ENCODE measurements at regions not wholly inside any gene's neighbourhood (a gene's known extent, or its start where the extent isn't known, plus 50 kb on each side); places are given as distances from the start of the nearest gene placed in this dataset.

DNA sequence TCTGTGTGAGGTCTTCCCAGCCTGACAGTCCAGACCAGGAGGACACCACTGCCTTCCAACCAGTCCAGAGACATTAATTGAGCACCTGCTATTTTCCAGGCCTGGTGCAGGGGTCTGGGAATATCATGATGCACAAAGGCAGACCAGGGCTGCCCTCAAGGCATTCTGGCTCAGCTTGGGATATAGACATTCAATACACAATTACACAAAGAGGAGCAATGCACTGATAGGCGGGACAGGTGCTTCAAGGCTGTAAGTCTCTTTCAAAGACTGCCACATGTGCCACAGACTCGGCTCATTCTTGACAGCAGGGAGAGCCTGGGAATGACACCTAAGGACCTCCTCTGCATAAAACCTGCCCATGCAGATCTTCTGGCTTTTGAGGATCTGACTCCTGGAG, 158.6 kb downstream of the C5orf15 start:
- H2AFZ ChIP-seq (ENCODE audit: low read depth, low read length): no peak overlapping the region
- no peak overlapping the region for H3K27ac ChIP-seq (ENCODE audit: low read length)
- H3K9me2 ChIP-seq (ENCODE audit: insufficient read depth, low read length): no peaks in the 10 kb centered on the region

DNA sequence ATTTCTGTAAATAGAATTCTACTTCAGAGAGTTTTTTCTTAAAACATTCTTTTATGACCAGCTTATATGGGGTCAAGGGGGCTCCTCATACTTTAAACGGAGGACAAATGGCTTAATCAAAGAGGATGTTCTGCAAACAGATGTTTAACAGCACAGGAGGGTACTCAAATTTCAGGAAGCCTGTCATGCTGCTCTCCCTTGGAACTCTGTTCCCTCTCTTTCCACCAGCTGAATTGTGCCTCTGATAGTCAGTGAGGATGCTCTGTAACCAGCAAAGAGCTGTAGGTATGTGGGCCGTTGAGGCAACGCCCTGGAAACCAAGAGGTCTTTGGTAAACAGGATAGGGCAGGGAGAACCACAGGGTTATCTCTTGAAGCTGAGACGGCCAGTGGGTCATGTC, 161.1 kb downstream of the C5orf15 start:
- H3K79me2 ChIP-seq (replicated peaks; ENCODE audit: insufficient read depth, low read length): no peaks in the 10 kb centered on the region
- no peaks in the 10 kb centered on the region for H3K9me2 ChIP-seq (ENCODE audit: insufficient read depth, low read length)
- H3K27me3 ChIP-seq (ENCODE audit: insufficient read depth, low read depth, low read length): no peaks in the 10 kb centered on the region
- H3K9ac ChIP-seq (ENCODE audit: low read length): no peak overlapping the region
- no peak overlapping the region for H3K4me3 ChIP-seq (ENCODE audit: low read length)
- no peak for TF ChIP-seq EZH2 (IDR thresholded peaks at IDR 0.05; ENCODE audit: borderline replicate concordance, insufficient read depth, low read length, poor library complexity, severe bottlenecking)
- no peak for TF ChIP-seq SMC3 (conservative IDR thresholded peaks at IDR 0.05; ENCODE audit: poor library complexity)
- no peak for TF ChIP-seq POLR2AphosphoS5 (IDR thresholded peaks at IDR 0.05)
- TF ChIP-seq RAD21 (conservative IDR thresholded peaks at IDR 0.05): no peak
- no peak for TF ChIP-seq MXI1 (conservative IDR thresholded peaks at IDR 0.05; ENCODE audit: poor library complexity, severe bottlenecking)
- TF ChIP-seq, protein P1, sequence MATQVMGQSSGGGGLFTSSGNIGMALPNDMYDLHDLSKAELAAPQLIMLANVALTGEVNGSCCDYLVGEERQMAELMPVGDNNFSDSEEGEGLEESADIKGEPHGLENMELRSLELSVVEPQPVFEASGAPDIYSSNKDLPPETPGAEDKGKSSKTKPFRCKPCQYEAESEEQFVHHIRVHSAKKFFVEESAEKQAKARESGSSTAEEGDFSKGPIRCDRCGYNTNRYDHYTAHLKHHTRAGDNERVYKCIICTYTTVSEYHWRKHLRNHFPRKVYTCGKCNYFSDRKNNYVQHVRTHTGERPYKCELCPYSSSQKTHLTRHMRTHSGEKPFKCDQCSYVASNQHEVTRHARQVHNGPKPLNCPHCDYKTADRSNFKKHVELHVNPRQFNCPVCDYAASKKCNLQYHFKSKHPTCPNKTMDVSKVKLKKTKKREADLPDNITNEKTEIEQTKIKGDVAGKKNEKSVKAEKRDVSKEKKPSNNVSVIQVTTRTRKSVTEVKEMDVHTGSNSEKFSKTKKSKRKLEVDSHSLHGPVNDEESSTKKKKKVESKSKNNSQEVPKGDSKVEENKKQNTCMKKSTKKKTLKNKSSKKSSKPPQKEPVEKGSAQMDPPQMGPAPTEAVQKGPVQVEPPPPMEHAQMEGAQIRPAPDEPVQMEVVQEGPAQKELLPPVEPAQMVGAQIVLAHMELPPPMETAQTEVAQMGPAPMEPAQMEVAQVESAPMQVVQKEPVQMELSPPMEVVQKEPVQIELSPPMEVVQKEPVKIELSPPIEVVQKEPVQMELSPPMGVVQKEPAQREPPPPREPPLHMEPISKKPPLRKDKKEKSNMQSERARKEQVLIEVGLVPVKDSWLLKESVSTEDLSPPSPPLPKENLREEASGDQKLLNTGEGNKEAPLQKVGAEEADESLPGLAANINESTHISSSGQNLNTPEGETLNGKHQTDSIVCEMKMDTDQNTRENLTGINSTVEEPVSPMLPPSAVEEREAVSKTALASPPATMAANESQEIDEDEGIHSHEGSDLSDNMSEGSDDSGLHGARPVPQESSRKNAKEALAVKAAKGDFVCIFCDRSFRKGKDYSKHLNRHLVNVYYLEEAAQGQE (IDR thresholded peaks at IDR 0.05; ENCODE audit: borderline replicate concordance): no peak
- TF ChIP-seq TAF1 (IDR thresholded peaks at IDR 0.05; ENCODE audit: low read depth): no peak
- TF ChIP-seq, protein P2, sequence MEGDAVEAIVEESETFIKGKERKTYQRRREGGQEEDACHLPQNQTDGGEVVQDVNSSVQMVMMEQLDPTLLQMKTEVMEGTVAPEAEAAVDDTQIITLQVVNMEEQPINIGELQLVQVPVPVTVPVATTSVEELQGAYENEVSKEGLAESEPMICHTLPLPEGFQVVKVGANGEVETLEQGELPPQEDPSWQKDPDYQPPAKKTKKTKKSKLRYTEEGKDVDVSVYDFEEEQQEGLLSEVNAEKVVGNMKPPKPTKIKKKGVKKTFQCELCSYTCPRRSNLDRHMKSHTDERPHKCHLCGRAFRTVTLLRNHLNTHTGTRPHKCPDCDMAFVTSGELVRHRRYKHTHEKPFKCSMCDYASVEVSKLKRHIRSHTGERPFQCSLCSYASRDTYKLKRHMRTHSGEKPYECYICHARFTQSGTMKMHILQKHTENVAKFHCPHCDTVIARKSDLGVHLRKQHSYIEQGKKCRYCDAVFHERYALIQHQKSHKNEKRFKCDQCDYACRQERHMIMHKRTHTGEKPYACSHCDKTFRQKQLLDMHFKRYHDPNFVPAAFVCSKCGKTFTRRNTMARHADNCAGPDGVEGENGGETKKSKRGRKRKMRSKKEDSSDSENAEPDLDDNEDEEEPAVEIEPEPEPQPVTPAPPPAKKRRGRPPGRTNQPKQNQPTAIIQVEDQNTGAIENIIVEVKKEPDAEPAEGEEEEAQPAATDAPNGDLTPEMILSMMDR (IDR thresholded peaks at IDR 0.05; ENCODE audit: poor library complexity, severe bottlenecking): no peak
- no peak for TF ChIP-seq EP300 (conservative IDR thresholded peaks at IDR 0.05; ENCODE audit: poor library complexity, severe bottlenecking)
- H4K20me1 ChIP-seq (ENCODE audit: insufficient read depth): no peaks in the 10 kb centered on the region
- no peak overlapping the region for H2AFZ ChIP-seq (ENCODE audit: low read depth, low read length)
- H3K9me3 ChIP-seq (ENCODE audit: low read length): no peaks in the 10 kb centered on the region
- H3K27ac ChIP-seq (ENCODE audit: low read length): no peak overlapping the region
- no peak overlapping the region for H3K4me2 ChIP-seq (ENCODE audit: low read length)
- H3F3A ChIP-seq (ENCODE audit: insufficient read depth, low read length, poor library complexity, severe bottlenecking): no peaks in the 10 kb centered on the region
- no peaks in the 10 kb centered on the region for H3K36me3 ChIP-seq (ENCODE audit: insufficient read depth, low read length)

More for the DNA sequence above, 158.6 kb downstream of the C5orf15 start:
- H3K9me3 ChIP-seq (ENCODE audit: low read length): no peaks in the 10 kb centered on the region
- no peaks in the 10 kb centered on the region for H4K20me1 ChIP-seq (ENCODE audit: insufficient read depth)
- H3K27me3 ChIP-seq (ENCODE audit: insufficient read depth, low read depth, low read length): no peaks in the 10 kb centered on the region
- H3F3A ChIP-seq (ENCODE audit: insufficient read depth, low read length, poor library complexity, severe bottlenecking): no peaks in the 10 kb centered on the region
- H3K9ac ChIP-seq (ENCODE audit: low read length): no peak overlapping the region
- no peaks in the 10 kb centered on the region for H3K36me3 ChIP-seq (ENCODE audit: insufficient read depth, low read length)
- H3K4me3 ChIP-seq (ENCODE audit: low read length): no peak overlapping the region
- TF ChIP-seq RAD21 (conservative IDR thresholded peaks at IDR 0.05): no peak
- no peak for TF ChIP-seq EP300 (conservative IDR thresholded peaks at IDR 0.05; ENCODE audit: poor library complexity, severe bottlenecking)
- TF ChIP-seq SMC3 (conservative IDR thresholded peaks at IDR 0.05; ENCODE audit: poor library complexity): no peak
- TF ChIP-seq MXI1 (conservative IDR thresholded peaks at IDR 0.05; ENCODE audit: poor library complexity, severe bottlenecking): no peak
- TF ChIP-seq, protein P1 (IDR thresholded peaks at IDR 0.05; ENCODE audit: borderline replicate concordance): no peak
- TF ChIP-seq TAF1 (IDR thresholded peaks at IDR 0.05; ENCODE audit: low read depth): no peak
- TF ChIP-seq, protein P2 (IDR thresholded peaks at IDR 0.05; ENCODE audit: poor library complexity, severe bottlenecking): no peak
- no peak for TF ChIP-seq POLR2AphosphoS5 (IDR thresholded peaks at IDR 0.05)
- TF ChIP-seq EZH2 (IDR thresholded peaks at IDR 0.05; ENCODE audit: borderline replicate concordance, insufficient read depth, low read length, poor library complexity, severe bottlenecking): no peak
- no peak overlapping the region for H3K4me2 ChIP-seq (ENCODE audit: low read length)
- H3K79me2 ChIP-seq (replicated peaks; ENCODE audit: insufficient read depth, low read length): no peaks in the 10 kb centered on the region

Measured in neural cell (in vitro differentiated cells).